MM.1S (cell line): ENCODE measurements at regions not wholly inside any gene's neighbourhood (a gene's known extent, or its start where the extent isn't known, plus 50 kb on each side); places are given as distances from the start of the nearest gene placed in this dataset.

Source experiments
- CTCF ChIP-seq: fragments of 300-600 bp; sonication (generic); IDR thresholded peaks from 2 replicates; pipeline ENCODE4 v1.5.1; 2016; ENCODE audit warnings: antibody characterized with exemption, low read length, mixed read lengths
- EZH2 ChIP-seq: fragments of 300-600 bp; sonication (generic); optimal IDR thresholded peaks from 2 replicates; pipeline ENCODE3; 2017; ENCODE audit warnings: low read depth, mild to moderate bottlenecking, antibody characterized with exemption, low read length, mixed read lengths
- EZH2phosphoT487 ChIP-seq: fragments of 300-600 bp; sonication (generic); IDR thresholded peaks from 2 replicates; pipeline ENCODE4 v1.6.1; 2018; ENCODE audit warnings: antibody characterized with exemption, low read length

- TF ChIP-seq CTCF (no peak), EZH2phosphoT487 (no peak), EZH2 (no peak)
Observed at GRCh38 chrX:120725874-120726273, 96.0 kb upstream of the C1GALT1C1 start.
